IMR-90 (cell line): ENCODE measurements at regions not wholly inside any gene's neighbourhood (a gene's known extent, or its start where the extent isn't known, plus 50 kb on each side); places are given as distances from the start of the nearest gene placed in this dataset.

ENCODE experiments used
- ATAC-seq: fragments of 200-7000 bp; cut with Tn5 transposase; 2 replicates; pipeline ENCODE4 v1.9.1; 2020; ENCODE audit warnings: low read depth, mild to moderate bottlenecking, moderate library complexity
- BruUV-seq: library from RNA; stranded (reverse); fragments of 400-500 nt; replicated peaks from 2 replicates; lab custom pipeline; 2021; lab: Mats Ljungman, UMichigan
- CTCF ChIA-PET: fragments of 300-600 bp; formaldehyde crosslinking; extraction: SDS; loops from one replicate; lab custom pipeline; 2021; ENCODE audit warnings: antibody characterized with exemption; lab: Yijun Ruan, JAX
- POLR2A ChIA-PET: fragments of 300-600 bp; sonication (Branson Sonifier 250); formaldehyde crosslinking; loops from one replicate; lab custom pipeline; 2022; ENCODE audit warnings: antibody characterized with exemption; ENCODE audit not compliant: unreplicated experiment; lab: Charles Lee
- DNase-seq: peaks from one replicate; pipeline ENCODE4 v3.0.0; 2013
- H2AFZ ChIP-seq: replicated peaks from 2 replicates; pipeline ENCODE3; 2013; ENCODE audit warnings: low read length, mild to moderate bottlenecking; ENCODE audit not compliant: poor library complexity
- H2AK5ac ChIP-seq: 2 replicates; pipeline ENCODE4 v1.6.1; 2013; ENCODE audit warnings: low read depth, low read length, inconsistent platforms
- H2AK9ac ChIP-seq: replicated peaks from 2 replicates; pipeline ENCODE3; 2013; ENCODE audit warnings: mild to moderate bottlenecking, low read depth, low read length, moderate library complexity; ENCODE audit not compliant: poor library complexity
- H2BK120ac ChIP-seq: 2 replicates; pipeline ENCODE4 v1.6.1; 2013; ENCODE audit warnings: low read depth, low read length, inconsistent platforms
- H2BK15ac ChIP-seq: 3 replicates; pipeline ENCODE4 v1.6.1; 2013; ENCODE audit warnings: low read depth, low read length, inconsistent platforms
- H2BK20ac ChIP-seq: 2 replicates; pipeline ENCODE4 v1.6.1; 2013; ENCODE audit warnings: low read depth, mild to moderate bottlenecking, inconsistent platforms, low read length, moderate library complexity
- H2BK5ac ChIP-seq: 2 replicates; pipeline ENCODE4 v1.6.1; 2013; ENCODE audit warnings: mild to moderate bottlenecking, low read depth, low read length, inconsistent platforms; ENCODE audit not compliant: poor library complexity, severe bottlenecking
- H3K14ac ChIP-seq: replicated peaks from 2 replicates; pipeline ENCODE4 v1.6.1; 2013; ENCODE audit warnings: low read depth, low read length, inconsistent platforms
- H3K18ac ChIP-seq: 2 replicates; pipeline ENCODE4 v1.6.1; 2013; ENCODE audit warnings: low read depth, low read length, control low read depth
- H3K23ac ChIP-seq: 2 replicates; pipeline ENCODE4 v1.6.1; 2013; ENCODE audit warnings: low read depth, low read length, inconsistent platforms
- H3K27ac ChIP-seq: 2 replicates; pipeline ENCODE4 v1.5.1; 2013; ENCODE audit warnings: mild to moderate bottlenecking, control low read depth, low read length; ENCODE audit not compliant: insufficient read depth
- H3K27me3 ChIP-seq: 2 replicates; pipeline ENCODE4 v1.6.1; 2013; ENCODE audit warnings: low read length; ENCODE audit not compliant: control insufficient read depth, insufficient read depth
- H3K36me3 ChIP-seq: 2 replicates; pipeline ENCODE4 v1.6.1; 2013; ENCODE audit warnings: low read length, mixed read lengths; ENCODE audit not compliant: control insufficient read depth, insufficient read depth
- H3K4ac ChIP-seq: 2 replicates; pipeline ENCODE4 v1.6.1; 2013; ENCODE audit warnings: low read depth, low read length, inconsistent platforms
- H3K4me1 ChIP-seq: 2 replicates; pipeline ENCODE4 v1.6.1; 2013; ENCODE audit warnings: low read length, mixed read lengths; ENCODE audit not compliant: control insufficient read depth, insufficient read depth
- H3K4me2 ChIP-seq: 2 replicates; pipeline ENCODE4 v1.6.1; 2013; ENCODE audit warnings: low read depth, mild to moderate bottlenecking, control low read depth, low read length, moderate library complexity
- H3K4me3 ChIP-seq: 2 replicates; pipeline ENCODE4 v1.5.1; 2013; ENCODE audit warnings: low read depth, mild to moderate bottlenecking, control low read depth, low read length, moderate library complexity; ENCODE audit not compliant: insufficient read depth
- H3K56ac ChIP-seq: 2 replicates; pipeline ENCODE4 v1.6.1; 2013; ENCODE audit warnings: low read length, inconsistent platforms; ENCODE audit not compliant: insufficient read depth; ENCODE audit errors: extremely low read depth
- H3K79me1 ChIP-seq, 2 experiments: 2 replicates each; pipeline ENCODE4 v1.6.1; 2013; ENCODE audit warnings: low read length in 2 of 2, inconsistent platforms in 1 of 2, low read depth in 1 of 2
- H3K9ac ChIP-seq: 2 replicates; pipeline ENCODE4 v1.6.1; 2013; ENCODE audit warnings: low read depth, low read length, control low read depth
- H3K9me1 ChIP-seq: 2 replicates; pipeline ENCODE4 v1.6.1; 2013; ENCODE audit warnings: low read length, inconsistent platforms; ENCODE audit not compliant: insufficient read depth
- H3K9me3 ChIP-seq: 2 replicates; pipeline ENCODE4 v1.6.1; 2013; ENCODE audit warnings: low read length; ENCODE audit not compliant: control insufficient read depth, insufficient read depth
- H4K20me1 ChIP-seq: 2 replicates; pipeline ENCODE4 v1.6.1; 2013; ENCODE audit warnings: low read length, inconsistent platforms; ENCODE audit not compliant: insufficient read depth
- H4K5ac ChIP-seq: 2 replicates; pipeline ENCODE4 v1.6.1; 2013; ENCODE audit warnings: mild to moderate bottlenecking, low read depth, low read length, control low read depth
- H4K8ac ChIP-seq, 2 experiments: 2 replicates each; pipeline ENCODE4 v1.6.1; 2013; ENCODE audit warnings: low read depth in 2 of 2, low read length in 2 of 2, control low read depth in 1 of 2, inconsistent platforms in 1 of 2
- H4K91ac ChIP-seq: 2 replicates; pipeline ENCODE4 v1.6.1; 2013; ENCODE audit warnings: low read depth, low read length, inconsistent platforms; ENCODE audit not compliant: insufficient read depth
- BHLHE40 ChIP-seq: fragments of 150-350 bp; IDR thresholded peaks from 2 replicates; pipeline ENCODE4 v1.6.1; 2016; ENCODE audit warnings: mild to moderate bottlenecking, low read depth, low read length
- CTCF ChIP-seq: conservative IDR thresholded peaks from 2 replicates; pipeline ENCODE4 v1.5.1; 2012; ENCODE audit warnings: mild to moderate bottlenecking, low read depth, low read length, improper control_type of control experiment
- MXI1 ChIP-seq: IDR thresholded peaks from 2 replicates; pipeline ENCODE4 v1.6.1; 2012; ENCODE audit warnings: low read depth, mild to moderate bottlenecking, low read length, moderate library complexity, borderline replicate concordance
- RAD21 ChIP-seq: IDR thresholded peaks from 2 replicates; pipeline ENCODE4 v1.6.1; 2012; ENCODE audit warnings: low read length, improper control_type of control experiment
- RFX5 ChIP-seq: IDR thresholded peaks from 2 replicates; pipeline ENCODE4 v1.8.0; 2012; ENCODE audit warnings: low read depth, mild to moderate bottlenecking, low read length, moderate library complexity
- SMC3 ChIP-seq: fragments of 150-350 bp; IDR thresholded peaks from 2 replicates; pipeline ENCODE4 v1.6.1; 2016; ENCODE audit warnings: low read depth, mild to moderate bottlenecking, antibody characterized with exemption, low read length, moderate library complexity
- WGBS, 2 experiments: methylation state at CpG; one replicate each; pipeline versions ENCODE4 v1.1.5 to v1.1.7; 2013; ENCODE audit warnings: missing lambda C conversion rate in 2 of 2; ENCODE audit not compliant: insufficient read length in 1 of 2; ENCODE audit errors: extremely low coverage in 2 of 2; 5-methylcytosine and 5-hydroxymethylcytosine counted together
- dilution Hi-C: fragments of 300-500 bp; cut with HindIII; formaldehyde crosslinking; loops from one replicate; pipeline ENCODE4 v1.14.3; 2018; ENCODE audit warnings: low sequenced_read_pairs; ENCODE audit not compliant: unreplicated experiment
- in situ Hi-C: fragments of 300-500 bp; cut with MboI; formaldehyde crosslinking; loops from 3 replicates; pipeline ENCODE4 v1.14.3; 2019; ENCODE audit warnings: low sequenced_read_pairs, inconsistent platforms, mixed read lengths
- intact Hi-C: fragments of 100-400 bp; cut with micrococcal nuclease; formaldehyde crosslinking; loops from 2 replicates; pipeline ENCODE4 v1.10.0; 2022

- TF ChIP-seq BHLHE40 (no peak), RFX5 (no peak), SMC3 (peak; percentile 68), MXI1 (no peak), RAD21 (peak; percentile 71), CTCF (peak; percentile 69)
- ATAC-seq: no peak
- no peaks in the 10 kb centered on the region for H3K79me1 ChIP-seq
- BruUV-seq: no TSS peak
- H3K4me3 ChIP-seq: no peak overlapping the region
- H4K5ac ChIP-seq: no peak overlapping the region
- H3K9ac ChIP-seq: no peak overlapping the region
- no peak overlapping the region for H2BK120ac ChIP-seq
- CTCF ChIA-PET: interaction anchor here (1.0 to 1.5 kb wide), 3 partner anchors 10 to 475 kb away, joined by 3 to 8 read pairs (median 4); no protein-coding TSS in a partner anchor
- dilution Hi-C loops (no loop called here), in situ Hi-C loops (no loop called here), intact Hi-C loops (loop anchor here (1.0 to 5.0 kb wide), 3 partner anchors 202 to 543 kb away; no protein-coding TSS in a partner anchor)
- no peak overlapping the region for H2BK5ac ChIP-seq
- peaks cover 3% of the 10 kb centered on the region; the same call in 1 of the 2 replicates for H3K4me1 ChIP-seq
- H3K18ac ChIP-seq: no peak overlapping the region
- H2BK20ac ChIP-seq: no peak overlapping the region
- H4K20me1 ChIP-seq: no peaks in the 10 kb centered on the region
- no peaks in the 10 kb centered on the region for H3K36me3 ChIP-seq
- no peak overlapping the region for H4K91ac ChIP-seq
- H2BK15ac ChIP-seq: no peak overlapping the region
- H3K56ac ChIP-seq: no peak overlapping the region
- no peak overlapping the region for H3K27ac ChIP-seq
- DNase-seq: peak; percentile 48
- no peak overlapping the region for H3K4ac ChIP-seq
- no peak overlapping the region for H2AFZ ChIP-seq
- no peak overlapping the region for H2AK9ac ChIP-seq
- no CpG with 5 or more reads among the region's 3 CpGs for WGBS, 2 experiments
- no peaks in the 10 kb centered on the region for H3K9me1 ChIP-seq
- no peak overlapping the region for H4K8ac ChIP-seq
- no peaks in the 10 kb centered on the region; the same call in 1 of the 2 replicates for H3K27me3 ChIP-seq
- no peak overlapping the region for H3K23ac ChIP-seq
- H3K9me3 ChIP-seq: no peaks in the 10 kb centered on the region
- H3K14ac ChIP-seq: no peak overlapping the region
- no peak overlapping the region for H2AK5ac ChIP-seq
- POLR2A ChIA-PET: no interaction called here
- no peak overlapping the region for H3K4me2 ChIP-seq
Measured at GRCh38 chr3:76570436-76571057, 469.4 kb upstream of the ROBO2 start.
